Liver (tissue), 3 donors: ENCODE measurements at regions not wholly inside any gene's neighbourhood (a gene's known extent, or its start where the extent isn't known, plus 50 kb on each side); places are given as distances from the start of the nearest gene placed in this dataset.

Source experiments
- EGR1 ChIP-seq, 2 donors: IDR thresholded peaks; 2 replicates each; pipeline ENCODE4 v1.6.1; 2016 to 2018; ENCODE audit warnings: antibody characterized with exemption in 2 of 2, low read depth in 2 of 2
- GABPA ChIP-seq, 2 donors: IDR thresholded peaks in 1 of 2; conservative IDR thresholded peaks in 1 of 2; 2 replicates each; pipeline ENCODE4 v1.6.1; 2016; ENCODE audit warnings: antibody characterized with exemption in 2 of 2, mild to moderate bottlenecking in 1 of 2, moderate library complexity in 1 of 2
- JUND ChIP-seq, 2 donors: IDR thresholded peaks; 2 replicates each; pipeline ENCODE4 v1.6.1; 2016; ENCODE audit warnings: antibody characterized with exemption in 2 of 2
- NR2F2 ChIP-seq: IDR thresholded peaks from 2 replicates; pipeline ENCODE4 v1.6.1; 2016; ENCODE audit warnings: antibody characterized with exemption
- RAD21 ChIP-seq, 2 donors: IDR thresholded peaks; 2 replicates each; pipeline ENCODE4 v1.6.1; 2016; ENCODE audit warnings: antibody characterized with exemption in 2 of 2, mild to moderate bottlenecking in 2 of 2
- SP1 ChIP-seq: IDR thresholded peaks from 2 replicates; pipeline ENCODE4 v1.6.1; 2018; ENCODE audit warnings: antibody characterized with exemption, mild to moderate bottlenecking
- TAF1 ChIP-seq: conservative IDR thresholded peaks from 2 replicates; pipeline ENCODE4 v1.6.1; 2016; ENCODE audit warnings: antibody characterized with exemption, mild to moderate bottlenecking
- YY1 ChIP-seq: IDR thresholded peaks from 2 replicates; pipeline ENCODE4 v1.6.1; 2016; ENCODE audit warnings: antibody characterized with exemption, mild to moderate bottlenecking
- TF ChIP-seq, protein P1 (sequence below): fragments of 150-350 bp; IDR thresholded peaks from 2 replicates; pipeline ENCODE4 v1.5.1; 2017; ENCODE audit warnings: improper control_type of control experiment, low read depth, low read length; ENCODE audit not compliant: missing input control
- TF ChIP-seq, protein P2 (sequence below): IDR thresholded peaks from 2 replicates; pipeline ENCODE4 v1.6.1; 2016; ENCODE audit warnings: antibody characterized with exemption
- TF ChIP-seq, protein P3 (sequence below): IDR thresholded peaks from 2 replicates; pipeline ENCODE4 v1.6.1; 2016; ENCODE audit warnings: antibody characterized with exemption
- TF ChIP-seq, protein P4 (sequence below): IDR thresholded peaks from 2 replicates; pipeline ENCODE4 v1.6.1; 2016; ENCODE audit warnings: antibody characterized with exemption, mild to moderate bottlenecking
- donor health status: healthy.
- donor health status: healthy.

DNA sequence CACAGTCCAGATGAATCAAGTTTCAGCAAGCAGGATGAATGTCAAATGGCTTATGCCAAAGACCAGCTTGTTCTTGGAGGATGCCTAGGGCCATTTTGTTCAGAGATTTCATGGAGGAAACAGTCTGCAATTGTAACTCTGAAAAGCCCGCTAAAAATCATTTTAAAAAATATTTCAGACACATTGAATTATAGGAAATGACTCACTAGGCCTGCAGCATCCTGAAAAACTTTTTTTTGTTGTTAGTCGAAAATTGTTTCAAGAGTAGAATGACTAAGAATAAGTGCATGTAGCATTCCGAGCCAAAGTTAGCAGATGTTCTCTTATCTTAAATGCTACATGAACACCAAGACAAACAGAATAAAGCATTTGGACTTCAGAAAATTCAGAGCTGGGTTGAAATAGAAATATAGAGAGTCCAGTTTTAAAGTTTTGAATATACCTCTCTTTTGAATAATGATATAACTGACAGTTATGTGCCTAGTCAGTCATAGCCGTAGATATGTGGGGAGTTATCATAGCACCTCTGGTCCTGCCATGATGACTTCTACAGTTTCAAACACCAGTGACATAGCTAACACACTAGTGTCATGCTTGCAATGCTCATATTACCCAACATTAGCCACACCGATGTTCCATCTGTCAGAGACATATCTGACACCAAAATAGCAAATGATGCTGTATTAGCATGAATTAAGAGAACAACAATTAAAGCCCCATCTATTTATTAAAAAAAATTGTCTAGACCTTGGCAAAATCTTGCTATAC lies 1462.8 kb upstream of the GBE1 start:
- TF ChIP-seq, protein P1, sequence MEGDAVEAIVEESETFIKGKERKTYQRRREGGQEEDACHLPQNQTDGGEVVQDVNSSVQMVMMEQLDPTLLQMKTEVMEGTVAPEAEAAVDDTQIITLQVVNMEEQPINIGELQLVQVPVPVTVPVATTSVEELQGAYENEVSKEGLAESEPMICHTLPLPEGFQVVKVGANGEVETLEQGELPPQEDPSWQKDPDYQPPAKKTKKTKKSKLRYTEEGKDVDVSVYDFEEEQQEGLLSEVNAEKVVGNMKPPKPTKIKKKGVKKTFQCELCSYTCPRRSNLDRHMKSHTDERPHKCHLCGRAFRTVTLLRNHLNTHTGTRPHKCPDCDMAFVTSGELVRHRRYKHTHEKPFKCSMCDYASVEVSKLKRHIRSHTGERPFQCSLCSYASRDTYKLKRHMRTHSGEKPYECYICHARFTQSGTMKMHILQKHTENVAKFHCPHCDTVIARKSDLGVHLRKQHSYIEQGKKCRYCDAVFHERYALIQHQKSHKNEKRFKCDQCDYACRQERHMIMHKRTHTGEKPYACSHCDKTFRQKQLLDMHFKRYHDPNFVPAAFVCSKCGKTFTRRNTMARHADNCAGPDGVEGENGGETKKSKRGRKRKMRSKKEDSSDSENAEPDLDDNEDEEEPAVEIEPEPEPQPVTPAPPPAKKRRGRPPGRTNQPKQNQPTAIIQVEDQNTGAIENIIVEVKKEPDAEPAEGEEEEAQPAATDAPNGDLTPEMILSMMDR: no peak
- TF ChIP-seq, protein P2, sequence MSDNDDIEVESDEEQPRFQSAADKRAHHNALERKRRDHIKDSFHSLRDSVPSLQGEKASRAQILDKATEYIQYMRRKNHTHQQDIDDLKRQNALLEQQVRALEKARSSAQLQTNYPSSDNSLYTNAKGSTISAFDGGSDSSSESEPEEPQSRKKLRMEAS: no peak
- TF ChIP-seq, protein P3, sequence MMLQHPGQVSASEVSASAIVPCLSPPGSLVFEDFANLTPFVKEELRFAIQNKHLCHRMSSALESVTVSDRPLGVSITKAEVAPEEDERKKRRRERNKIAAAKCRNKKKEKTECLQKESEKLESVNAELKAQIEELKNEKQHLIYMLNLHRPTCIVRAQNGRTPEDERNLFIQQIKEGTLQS: no peak
- TF ChIP-seq JUND (IDR thresholded peaks at IDR 0.05) (no peak), NR2F2 (no peak), RAD21 (IDR thresholded peaks at IDR 0.05) (no peak), EGR1 (IDR thresholded peaks at IDR 0.05; ENCODE audit: low read depth in 2 of 2) (no peak), TAF1 (no peak), SP1 (no peak), GABPA (IDR thresholded peaks at IDR 0.05 in 1 of 2, conservative IDR thresholded peaks at IDR 0.05 in 1 of 2) (no peak), YY1 (no peak)
- TF ChIP-seq, protein P4, sequence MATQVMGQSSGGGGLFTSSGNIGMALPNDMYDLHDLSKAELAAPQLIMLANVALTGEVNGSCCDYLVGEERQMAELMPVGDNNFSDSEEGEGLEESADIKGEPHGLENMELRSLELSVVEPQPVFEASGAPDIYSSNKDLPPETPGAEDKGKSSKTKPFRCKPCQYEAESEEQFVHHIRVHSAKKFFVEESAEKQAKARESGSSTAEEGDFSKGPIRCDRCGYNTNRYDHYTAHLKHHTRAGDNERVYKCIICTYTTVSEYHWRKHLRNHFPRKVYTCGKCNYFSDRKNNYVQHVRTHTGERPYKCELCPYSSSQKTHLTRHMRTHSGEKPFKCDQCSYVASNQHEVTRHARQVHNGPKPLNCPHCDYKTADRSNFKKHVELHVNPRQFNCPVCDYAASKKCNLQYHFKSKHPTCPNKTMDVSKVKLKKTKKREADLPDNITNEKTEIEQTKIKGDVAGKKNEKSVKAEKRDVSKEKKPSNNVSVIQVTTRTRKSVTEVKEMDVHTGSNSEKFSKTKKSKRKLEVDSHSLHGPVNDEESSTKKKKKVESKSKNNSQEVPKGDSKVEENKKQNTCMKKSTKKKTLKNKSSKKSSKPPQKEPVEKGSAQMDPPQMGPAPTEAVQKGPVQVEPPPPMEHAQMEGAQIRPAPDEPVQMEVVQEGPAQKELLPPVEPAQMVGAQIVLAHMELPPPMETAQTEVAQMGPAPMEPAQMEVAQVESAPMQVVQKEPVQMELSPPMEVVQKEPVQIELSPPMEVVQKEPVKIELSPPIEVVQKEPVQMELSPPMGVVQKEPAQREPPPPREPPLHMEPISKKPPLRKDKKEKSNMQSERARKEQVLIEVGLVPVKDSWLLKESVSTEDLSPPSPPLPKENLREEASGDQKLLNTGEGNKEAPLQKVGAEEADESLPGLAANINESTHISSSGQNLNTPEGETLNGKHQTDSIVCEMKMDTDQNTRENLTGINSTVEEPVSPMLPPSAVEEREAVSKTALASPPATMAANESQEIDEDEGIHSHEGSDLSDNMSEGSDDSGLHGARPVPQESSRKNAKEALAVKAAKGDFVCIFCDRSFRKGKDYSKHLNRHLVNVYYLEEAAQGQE: no peak
